Medulla oblongata (tissue), 1 donor: ENCODE measurements at regions not wholly inside any gene's neighbourhood (a gene's known extent, or its start where the extent isn't known, plus 50 kb on each side); places are given as distances from the start of the nearest gene placed in this dataset.
"Not testable (repeated sequence)": the region's sequence is repeated elsewhere in the genome, so short reads cannot be mapped to it uniquely, and the experiment has no call there.

Experiments
- DNase-seq: peaks from one replicate; pipeline ENCODE4 v3.0.0-alpha.2; 2015; ENCODE audit errors: extremely low spot score

GRCh38 chr6:121688974-121689373 lies 253.5 kb downstream of the GJA1 start:
- no peak for DNase-seq

GRCh38 chr6:121691126-121691551 lies 255.7 kb downstream of the GJA1 start:
- no peak for DNase-seq

GRCh38 chr6:121694389-121694788 lies 258.9 kb downstream of the GJA1 start:
- DNase-seq, result no peak

GRCh38 chr6:121694801-121695251 lies 259.4 kb downstream of the GJA1 start:
- peak; percentile 6 for DNase-seq

DNA sequence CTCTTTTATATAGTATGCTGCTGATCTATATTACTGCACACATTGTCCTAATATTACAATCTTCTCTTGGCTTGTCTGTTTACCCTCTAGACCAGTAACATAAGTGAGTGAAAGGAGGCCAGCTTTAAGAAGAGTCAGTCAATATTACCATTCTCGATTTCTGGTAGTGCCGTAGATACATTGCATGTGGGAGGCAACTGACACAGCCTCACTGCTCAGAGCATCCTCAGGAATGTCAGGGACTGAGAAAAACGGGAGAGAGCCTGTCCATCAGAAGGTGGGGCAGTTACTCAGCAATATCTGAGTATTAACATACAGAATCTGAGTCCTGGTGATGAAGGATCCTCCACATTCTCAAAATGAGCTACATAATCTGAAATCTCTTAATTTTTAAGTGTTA lies 259.9 kb downstream of the GJA1 start:
- DNase-seq, result no peak

DNA sequence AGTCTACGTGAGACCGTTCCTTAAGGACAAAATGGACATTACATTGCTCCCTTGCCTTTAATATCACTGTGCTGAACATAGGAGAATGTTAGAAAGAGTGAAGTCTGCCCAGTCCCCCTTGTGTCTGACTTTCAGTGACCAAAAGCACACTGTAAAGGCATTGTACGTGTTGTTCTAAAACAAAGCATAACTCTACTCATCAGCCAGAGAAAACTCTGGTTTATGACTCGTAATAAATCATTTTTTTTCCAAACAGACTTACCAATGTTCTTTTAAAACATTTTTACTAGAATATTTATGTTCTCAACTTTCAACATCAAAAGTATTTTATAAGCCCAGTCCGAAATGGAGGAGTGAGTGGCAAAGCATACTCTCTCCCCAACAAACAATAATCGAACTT lies 262.5 kb downstream of the GJA1 start:
- DNase-seq, result no peak

DNA sequence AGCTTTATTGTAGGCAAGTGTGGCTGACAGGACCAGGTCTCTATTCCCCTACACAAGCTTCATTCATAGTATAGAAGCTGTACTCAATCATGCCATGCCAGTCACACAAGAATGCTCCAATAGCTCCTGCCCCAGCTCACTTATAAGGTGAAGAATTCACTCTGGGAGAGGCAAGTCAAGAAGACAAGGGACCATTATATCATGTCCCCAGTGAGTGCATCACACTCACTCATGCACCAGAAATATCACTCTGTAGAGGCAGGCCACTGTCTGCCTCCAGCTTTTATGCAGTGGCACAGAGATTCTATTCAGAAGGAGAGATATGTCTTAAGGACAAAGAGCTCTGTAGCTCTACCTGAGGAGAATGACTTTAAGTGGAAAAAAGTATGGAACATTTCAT lies 263.2 kb downstream of the GJA1 start:
- DNase-seq, result no peak

GRCh38 chr6:121703129-121703528 lies 267.7 kb downstream of the GJA1 start:
- DNase-seq, result not testable (repeated sequence)

- peak; percentile 12 for DNase-seq
Observed at GRCh38 chr6:121711472-121711871, 276.0 kb downstream of the GJA1 start.

- DNase-seq, result no peak
Observed at GRCh38 chr6:121717686-121718085, 282.2 kb downstream of the GJA1 start.

- DNase-seq, result not testable (repeated sequence)
Observed at GRCh38 chr6:121720867-121721266, 285.4 kb downstream of the GJA1 start.

GRCh38 chr6:121723623-121724022 lies 288.2 kb downstream of the GJA1 start:
- DNase-seq, result no peak

GRCh38 chr6:121724576-121724975 lies 289.1 kb downstream of the GJA1 start:
- DNase-seq, result no peak

- DNase-seq, result no peak
Observed at GRCh38 chr6:121726596-121726995, 291.1 kb downstream of the GJA1 start.

- no peak for DNase-seq
Observed at GRCh38 chr6:121730616-121731015, 295.2 kb downstream of the GJA1 start.

DNA sequence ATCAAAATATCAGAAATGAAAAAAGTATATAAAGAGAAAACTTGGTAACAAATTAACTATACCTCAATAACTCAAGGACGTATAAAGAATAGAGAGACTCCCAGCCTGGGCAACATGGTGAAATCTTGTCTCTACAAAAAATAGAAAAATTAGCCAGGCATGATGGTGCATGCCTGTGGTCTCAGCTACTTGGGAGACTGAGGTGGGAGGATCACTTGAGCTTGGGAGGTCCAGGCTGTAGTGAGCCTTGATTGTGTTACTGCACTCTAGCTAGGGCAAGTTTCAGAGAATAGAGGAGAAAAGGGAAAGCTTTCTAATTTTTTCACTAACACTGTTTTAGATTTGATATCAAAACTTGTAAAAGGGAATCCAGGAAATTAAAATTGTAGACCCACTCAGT lies 295.9 kb downstream of the GJA1 start:
- no peak for DNase-seq

DNA sequence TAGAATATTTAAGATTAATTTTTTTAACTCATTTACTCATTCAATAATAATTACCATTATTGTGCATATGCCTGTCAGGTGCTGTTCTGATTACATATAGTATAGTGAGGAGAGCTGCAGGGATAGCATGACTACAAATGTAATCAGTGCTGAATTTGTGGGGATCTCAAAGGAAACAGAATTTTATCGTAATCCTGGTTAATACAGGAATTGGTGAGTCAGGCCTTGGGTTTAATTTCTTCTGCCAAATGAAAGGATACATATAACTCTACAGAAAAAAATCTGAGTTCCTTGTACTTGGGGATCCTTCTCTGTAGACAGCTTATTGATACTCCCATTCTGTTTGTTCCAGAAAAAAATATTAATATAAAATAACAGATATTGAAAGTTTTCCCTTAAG lies 297.2 kb downstream of the GJA1 start:
- no peak for DNase-seq

GRCh38 chr6:121733234-121733633 lies 297.8 kb downstream of the GJA1 start:
- DNase-seq, result no peak

DNA sequence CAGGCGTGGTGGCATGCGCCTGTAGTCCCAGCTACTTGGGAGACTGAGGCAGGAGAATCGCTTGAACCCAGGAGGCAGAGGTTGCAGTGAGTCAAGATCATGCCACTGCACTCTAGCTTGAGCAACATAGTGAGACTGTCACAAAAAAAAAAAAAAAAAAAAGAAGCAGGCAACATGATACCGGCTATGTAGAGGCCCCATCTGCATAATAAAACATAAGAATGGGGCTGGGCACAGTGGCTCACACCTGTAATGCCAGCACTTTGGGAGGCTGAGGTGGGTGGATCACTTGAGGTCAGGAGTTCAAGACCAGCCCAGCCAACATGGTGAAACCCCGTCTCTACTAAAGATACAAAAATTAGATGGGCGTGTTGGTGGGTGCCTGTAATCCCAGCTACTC lies 304.7 kb downstream of the GJA1 start:
- not testable (repeated sequence) for DNase-seq

- DNase-seq, result no peak
Observed at GRCh38 chr6:121743691-121744090, 308.2 kb downstream of the GJA1 start.

- no peak for DNase-seq
Observed at GRCh38 chr6:121748376-121748775, 312.9 kb downstream of the GJA1 start.

DNA sequence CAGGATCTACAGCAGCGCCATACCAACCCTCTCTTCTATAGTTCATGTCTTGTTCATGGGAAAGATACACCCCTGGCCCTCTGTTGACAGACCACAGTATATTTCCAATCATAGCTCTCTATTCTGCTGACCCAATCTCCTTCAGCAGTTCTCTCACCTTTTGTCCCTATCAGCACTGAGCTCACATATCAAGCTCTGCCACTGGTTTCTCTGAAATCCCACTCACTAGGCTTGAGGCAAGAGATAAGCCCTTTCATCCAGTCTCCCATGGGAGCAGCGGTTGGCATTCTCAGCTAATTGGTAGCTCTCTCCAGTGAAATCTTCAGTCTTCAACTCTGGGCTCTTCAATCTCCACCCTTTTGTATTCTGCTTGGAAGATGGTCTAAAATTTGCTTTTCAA lies 313.4 kb downstream of the GJA1 start:
- no peak for DNase-seq

- DNase-seq, result no peak
Observed at GRCh38 chr6:121755485-121755884, 320.0 kb downstream of the GJA1 start.

DNA sequence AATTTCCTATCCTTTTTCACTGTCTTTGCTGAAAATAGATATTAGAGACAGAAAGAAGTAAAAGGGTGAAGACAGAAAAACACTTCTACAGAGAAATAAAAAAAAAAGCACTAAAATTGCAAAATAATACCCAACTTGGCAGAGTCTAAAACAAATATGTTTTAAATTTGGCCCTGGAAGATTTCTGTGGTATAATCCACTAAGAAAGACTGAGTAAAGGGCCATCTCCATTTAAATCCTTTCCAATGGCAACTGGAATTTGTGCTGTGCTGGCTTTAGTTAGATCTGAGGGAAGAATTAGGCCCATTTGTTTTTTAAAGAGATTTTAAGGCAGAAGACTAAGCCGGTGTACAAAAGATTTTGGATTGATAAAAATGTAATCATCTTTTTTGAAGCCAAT lies 321.2 kb downstream of the GJA1 start:
- no peak for DNase-seq

GRCh38 chr6:121759370-121759769 lies 323.9 kb downstream of the GJA1 start:
- DNase-seq, result no peak
